A549 (cell line): ENCODE measurements at regions not wholly inside any gene's neighbourhood (a gene's known extent, or its start where the extent isn't known, plus 50 kb on each side); places are given as distances from the start of the nearest gene placed in this dataset.

ENCODE experiments used
- CHD4 ChIP-seq: fragments of 200-600 bp; sonication (generic); IDR thresholded peaks from 2 replicates; pipeline ENCODE4 v1.6.1; 2016; ENCODE audit warnings: antibody characterized with exemption, mild to moderate bottlenecking, borderline replicate concordance
- EP300 ChIP-seq, 2 experiments: fragments of >200 bp; sonication (Bioruptor Twin); formaldehyde crosslinking; IDR thresholded peaks; 2 replicates in 1 of 2; 3 replicates in 1 of 2; pipeline ENCODE4 v1.6.1; 2016 to 2017
- JUN ChIP-seq, 2 experiments: fragments of >200 bp; sonication (Bioruptor Twin); formaldehyde crosslinking; IDR thresholded peaks; 2 replicates in 1 of 2; 3 replicates in 1 of 2; pipeline ENCODE4 v1.6.1; 2016 to 2017
- KDM1A ChIP-seq: fragments of 200-600 bp; sonication (generic); IDR thresholded peaks from 2 replicates; pipeline ENCODE4 v1.6.1; 2016; ENCODE audit warnings: low read depth, mild to moderate bottlenecking
- POLR2A ChIP-seq: IDR thresholded peaks from 2 replicates; pipeline ENCODE4 v1.6.1; 2012; ENCODE audit warnings: mild to moderate bottlenecking, low read length
- RCOR1 ChIP-seq: fragments of 150-350 bp; IDR thresholded peaks from 2 replicates; pipeline ENCODE4 v1.6.1; 2014; ENCODE audit warnings: antibody characterized with exemption, low read length, low read depth
- TF ChIP-seq, protein P1 (sequence below): fragments of 200-600 bp; sonication (generic); IDR thresholded peaks from 2 replicates; pipeline ENCODE4 v1.6.1; 2016; ENCODE audit warnings: antibody characterized with exemption, mild to moderate bottlenecking, moderate library complexity
- TF ChIP-seq, protein P2 (sequence below): fragments of >200 bp; sonication (Bioruptor Twin); formaldehyde crosslinking; IDR thresholded peaks from 3 replicates; pipeline ENCODE4 v1.5.1; 2016

- TF ChIP-seq, protein P1, sequence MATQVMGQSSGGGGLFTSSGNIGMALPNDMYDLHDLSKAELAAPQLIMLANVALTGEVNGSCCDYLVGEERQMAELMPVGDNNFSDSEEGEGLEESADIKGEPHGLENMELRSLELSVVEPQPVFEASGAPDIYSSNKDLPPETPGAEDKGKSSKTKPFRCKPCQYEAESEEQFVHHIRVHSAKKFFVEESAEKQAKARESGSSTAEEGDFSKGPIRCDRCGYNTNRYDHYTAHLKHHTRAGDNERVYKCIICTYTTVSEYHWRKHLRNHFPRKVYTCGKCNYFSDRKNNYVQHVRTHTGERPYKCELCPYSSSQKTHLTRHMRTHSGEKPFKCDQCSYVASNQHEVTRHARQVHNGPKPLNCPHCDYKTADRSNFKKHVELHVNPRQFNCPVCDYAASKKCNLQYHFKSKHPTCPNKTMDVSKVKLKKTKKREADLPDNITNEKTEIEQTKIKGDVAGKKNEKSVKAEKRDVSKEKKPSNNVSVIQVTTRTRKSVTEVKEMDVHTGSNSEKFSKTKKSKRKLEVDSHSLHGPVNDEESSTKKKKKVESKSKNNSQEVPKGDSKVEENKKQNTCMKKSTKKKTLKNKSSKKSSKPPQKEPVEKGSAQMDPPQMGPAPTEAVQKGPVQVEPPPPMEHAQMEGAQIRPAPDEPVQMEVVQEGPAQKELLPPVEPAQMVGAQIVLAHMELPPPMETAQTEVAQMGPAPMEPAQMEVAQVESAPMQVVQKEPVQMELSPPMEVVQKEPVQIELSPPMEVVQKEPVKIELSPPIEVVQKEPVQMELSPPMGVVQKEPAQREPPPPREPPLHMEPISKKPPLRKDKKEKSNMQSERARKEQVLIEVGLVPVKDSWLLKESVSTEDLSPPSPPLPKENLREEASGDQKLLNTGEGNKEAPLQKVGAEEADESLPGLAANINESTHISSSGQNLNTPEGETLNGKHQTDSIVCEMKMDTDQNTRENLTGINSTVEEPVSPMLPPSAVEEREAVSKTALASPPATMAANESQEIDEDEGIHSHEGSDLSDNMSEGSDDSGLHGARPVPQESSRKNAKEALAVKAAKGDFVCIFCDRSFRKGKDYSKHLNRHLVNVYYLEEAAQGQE = no peak
- no peak for TF ChIP-seq POLR2A
- TF ChIP-seq, protein P2, sequence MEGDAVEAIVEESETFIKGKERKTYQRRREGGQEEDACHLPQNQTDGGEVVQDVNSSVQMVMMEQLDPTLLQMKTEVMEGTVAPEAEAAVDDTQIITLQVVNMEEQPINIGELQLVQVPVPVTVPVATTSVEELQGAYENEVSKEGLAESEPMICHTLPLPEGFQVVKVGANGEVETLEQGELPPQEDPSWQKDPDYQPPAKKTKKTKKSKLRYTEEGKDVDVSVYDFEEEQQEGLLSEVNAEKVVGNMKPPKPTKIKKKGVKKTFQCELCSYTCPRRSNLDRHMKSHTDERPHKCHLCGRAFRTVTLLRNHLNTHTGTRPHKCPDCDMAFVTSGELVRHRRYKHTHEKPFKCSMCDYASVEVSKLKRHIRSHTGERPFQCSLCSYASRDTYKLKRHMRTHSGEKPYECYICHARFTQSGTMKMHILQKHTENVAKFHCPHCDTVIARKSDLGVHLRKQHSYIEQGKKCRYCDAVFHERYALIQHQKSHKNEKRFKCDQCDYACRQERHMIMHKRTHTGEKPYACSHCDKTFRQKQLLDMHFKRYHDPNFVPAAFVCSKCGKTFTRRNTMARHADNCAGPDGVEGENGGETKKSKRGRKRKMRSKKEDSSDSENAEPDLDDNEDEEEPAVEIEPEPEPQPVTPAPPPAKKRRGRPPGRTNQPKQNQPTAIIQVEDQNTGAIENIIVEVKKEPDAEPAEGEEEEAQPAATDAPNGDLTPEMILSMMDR = no peak
- TF ChIP-seq JUN (IDR thresholded peaks at IDR 0.05) = no peak
- no peak for TF ChIP-seq CHD4
- TF ChIP-seq EP300 (IDR thresholded peaks at IDR 0.05) = no peak
- TF ChIP-seq RCOR1 = no peak
- TF ChIP-seq KDM1A = no peak
Observed at GRCh38 chr10:121102706-121103105, 251.5 kb downstream of the WDR11 start.
